HEK293 (cell line): ENCODE measurements at regions not wholly inside any gene's neighbourhood (a gene's known extent, or its start where the extent isn't known, plus 50 kb on each side); places are given as distances from the start of the nearest gene placed in this dataset.
"Not testable (repeated sequence)": the region's sequence is repeated elsewhere in the genome, so short reads cannot be mapped to it uniquely, and the experiment has no call there.

ENCODE experiments used
- CTCF ChIA-PET: fragments of 350-600 bp; formaldehyde crosslinking; extraction: SDS; loops from one replicate; lab custom pipeline; 2021; ENCODE audit warnings: antibody characterized with exemption; lab: Yijun Ruan, JAX
- POLR2A ChIA-PET: fragments of 300-600 bp; formaldehyde crosslinking; extraction: SDS; loops from one replicate; lab custom pipeline; 2020; ENCODE audit warnings: antibody characterized with exemption, inconsistent platforms; lab: Yijun Ruan, JAX
- H3K27ac ChIP-seq: fragments of 200-500 bp; sonication (Bioruptor generic); 2 replicates; pipeline ENCODE4 v1.5.1; 2014; ENCODE audit warnings: low read depth, low read length, control low read depth, inconsistent platforms; ENCODE audit errors: extremely low read depth
- H3K36me3 ChIP-seq, 2 experiments: fragments of 200-500 bp in 1 of 2; sonication (Bioruptor generic) in 1 of 2; 1 replicate in 1 of 2; 2 replicates in 1 of 2; pipeline ENCODE4 v1.5.1; 2014 to 2017; ENCODE audit warnings: inconsistent platforms in 2 of 2, low read length in 2 of 2; ENCODE audit not compliant: control insufficient read depth in 2 of 2, insufficient read depth in 1 of 2
- H3K4me1 ChIP-seq: fragments of 200-500 bp; sonication (Bioruptor generic); 2 replicates; pipeline ENCODE4 v1.5.1; 2014; ENCODE audit warnings: mild to moderate bottlenecking, low read length, inconsistent platforms; ENCODE audit not compliant: control insufficient read depth, insufficient read depth
- H3K4me3 ChIP-seq: 2 replicates; pipeline ENCODE4 v1.5.1; 2011; ENCODE audit warnings: low read depth, mild to moderate bottlenecking, control low read depth, low read length, moderate library complexity
- H3K9me3 ChIP-seq: fragments of 200-500 bp; sonication (Bioruptor generic); 2 replicates; pipeline ENCODE4 v1.5.1; 2014; ENCODE audit warnings: low read depth, low read length, inconsistent platforms; ENCODE audit not compliant: control insufficient read depth, insufficient read depth
- BCL11A ChIP-seq: fragments of 450-650 bp; formaldehyde crosslinking; IDR thresholded peaks from 2 replicates; pipeline ENCODE4 v1.5.1; 2016; ENCODE audit warnings: low read depth, missing biosample characterization, missing genetic modification characterization
- EGR2 ChIP-seq: fragments of 450-650 bp; formaldehyde crosslinking; IDR thresholded peaks from 2 replicates; pipeline ENCODE4 v1.5.1; 2016; ENCODE audit warnings: low read depth, missing biosample characterization, missing genetic modification characterization
- GLIS1 ChIP-seq: fragments of 450-650 bp; formaldehyde crosslinking; IDR thresholded peaks from 2 replicates; pipeline ENCODE4 v1.5.1; 2016; ENCODE audit warnings: missing biosample characterization, missing genetic modification characterization
- ZNF140 ChIP-seq: fragments of 450-650 bp; formaldehyde crosslinking; IDR thresholded peaks from 2 replicates; pipeline ENCODE4 v1.5.1; 2016; ENCODE audit warnings: missing biosample characterization, missing genetic modification characterization
- ZNF146 ChIP-seq: fragments of 450-650 bp; formaldehyde crosslinking; IDR thresholded peaks from 2 replicates; pipeline ENCODE4 v1.5.1; 2016; ENCODE audit warnings: missing biosample characterization, missing genetic modification characterization
- ZNF510 ChIP-seq: fragments of 450-650 bp; formaldehyde crosslinking; IDR thresholded peaks from 2 replicates; pipeline ENCODE4 v1.5.1; 2018; ENCODE audit warnings: mild to moderate bottlenecking, missing genetic modification characterization, missing biosample characterization; ENCODE audit not compliant: insufficient replicate concordance
- ZNF529 ChIP-seq: fragments of 450-650 bp; formaldehyde crosslinking; IDR thresholded peaks from 2 replicates; pipeline ENCODE4 v1.5.1; 2017; ENCODE audit warnings: missing genetic modification characterization, missing biosample characterization; ENCODE audit not compliant: insufficient replicate concordance
- ZNF623 ChIP-seq: fragments of 450-650 bp; formaldehyde crosslinking; IDR thresholded peaks from 2 replicates; pipeline ENCODE4 v1.5.1; 2016; ENCODE audit warnings: missing biosample characterization, missing genetic modification characterization
- TF ChIP-seq, protein P1 (sequence below): fragments of 450-650 bp; formaldehyde crosslinking; IDR thresholded peaks from 2 replicates; pipeline ENCODE4 v1.5.1; 2016; ENCODE audit warnings: missing biosample characterization, missing genetic modification characterization
- TF ChIP-seq, protein P2 (sequence below): fragments of 450-650 bp; formaldehyde crosslinking; IDR thresholded peaks from 2 replicates; pipeline ENCODE4 v1.5.1; 2017; ENCODE audit warnings: missing biosample characterization, missing genetic modification characterization

DNA sequence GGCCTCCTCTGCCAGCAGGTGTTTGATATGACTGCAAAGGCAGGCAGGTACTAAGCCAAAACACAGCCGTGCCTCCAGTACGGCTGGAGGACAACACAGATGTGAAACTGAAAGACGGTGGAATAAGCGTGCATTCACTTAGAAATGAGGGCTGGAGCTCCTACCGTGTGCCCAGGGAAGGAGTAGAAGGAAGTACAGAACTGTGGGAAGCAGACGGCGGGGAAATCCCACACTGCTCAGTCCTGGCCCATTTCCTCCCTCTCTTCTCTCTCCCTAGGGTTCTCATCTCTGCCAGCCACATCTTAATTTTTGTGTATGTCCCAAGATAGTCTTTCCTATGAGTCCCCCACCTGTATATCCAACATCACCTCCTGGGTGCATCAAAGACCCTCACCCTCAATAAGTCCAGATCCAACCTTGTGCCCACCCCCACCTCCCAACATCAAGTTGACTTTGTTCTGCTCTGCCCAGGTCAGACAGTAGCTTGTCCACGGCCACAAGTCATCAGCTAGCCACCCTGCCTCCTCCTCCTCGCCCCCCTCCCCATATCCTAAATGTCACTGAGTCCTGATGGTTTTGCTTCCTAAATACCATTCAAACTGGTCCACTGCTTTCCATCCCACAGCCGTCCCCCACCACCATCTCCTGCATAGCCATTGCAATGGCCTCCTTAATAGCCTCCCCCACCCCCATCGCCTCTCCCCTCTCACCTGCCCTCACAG lies 77.1 kb upstream of the RPL38 start (continued):
- TF ChIP-seq, protein P1, sequence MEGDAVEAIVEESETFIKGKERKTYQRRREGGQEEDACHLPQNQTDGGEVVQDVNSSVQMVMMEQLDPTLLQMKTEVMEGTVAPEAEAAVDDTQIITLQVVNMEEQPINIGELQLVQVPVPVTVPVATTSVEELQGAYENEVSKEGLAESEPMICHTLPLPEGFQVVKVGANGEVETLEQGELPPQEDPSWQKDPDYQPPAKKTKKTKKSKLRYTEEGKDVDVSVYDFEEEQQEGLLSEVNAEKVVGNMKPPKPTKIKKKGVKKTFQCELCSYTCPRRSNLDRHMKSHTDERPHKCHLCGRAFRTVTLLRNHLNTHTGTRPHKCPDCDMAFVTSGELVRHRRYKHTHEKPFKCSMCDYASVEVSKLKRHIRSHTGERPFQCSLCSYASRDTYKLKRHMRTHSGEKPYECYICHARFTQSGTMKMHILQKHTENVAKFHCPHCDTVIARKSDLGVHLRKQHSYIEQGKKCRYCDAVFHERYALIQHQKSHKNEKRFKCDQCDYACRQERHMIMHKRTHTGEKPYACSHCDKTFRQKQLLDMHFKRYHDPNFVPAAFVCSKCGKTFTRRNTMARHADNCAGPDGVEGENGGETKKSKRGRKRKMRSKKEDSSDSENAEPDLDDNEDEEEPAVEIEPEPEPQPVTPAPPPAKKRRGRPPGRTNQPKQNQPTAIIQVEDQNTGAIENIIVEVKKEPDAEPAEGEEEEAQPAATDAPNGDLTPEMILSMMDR, result no peak

DNA sequence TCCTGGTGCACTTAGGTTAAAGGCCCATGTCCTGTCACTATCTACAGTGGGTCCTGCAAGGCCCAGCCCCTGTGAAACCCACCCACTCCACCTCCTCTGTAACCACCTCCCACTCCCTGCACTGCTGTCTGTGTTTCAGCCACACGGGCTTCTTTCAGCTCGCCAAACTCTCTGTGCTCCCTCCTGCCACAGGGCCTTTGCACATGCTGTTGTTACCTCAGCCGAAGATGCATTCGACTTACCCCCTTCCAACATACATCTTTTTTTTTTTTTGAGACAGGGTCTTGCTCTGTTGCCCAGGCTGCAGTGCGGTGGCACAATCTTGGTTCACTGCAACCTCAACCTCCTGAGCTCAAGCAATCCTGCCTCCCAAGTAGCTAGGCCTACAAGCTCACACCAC lies 76.5 kb upstream of the RPL38 start:
- CTCF ChIA-PET, result interaction anchor here (0.6 to 1.2 kb wide), 3 partner anchors 11 to 810 kb away, joined by 3 to 5 read pairs (median 3); no protein-coding TSS in a partner anchor

DNA sequence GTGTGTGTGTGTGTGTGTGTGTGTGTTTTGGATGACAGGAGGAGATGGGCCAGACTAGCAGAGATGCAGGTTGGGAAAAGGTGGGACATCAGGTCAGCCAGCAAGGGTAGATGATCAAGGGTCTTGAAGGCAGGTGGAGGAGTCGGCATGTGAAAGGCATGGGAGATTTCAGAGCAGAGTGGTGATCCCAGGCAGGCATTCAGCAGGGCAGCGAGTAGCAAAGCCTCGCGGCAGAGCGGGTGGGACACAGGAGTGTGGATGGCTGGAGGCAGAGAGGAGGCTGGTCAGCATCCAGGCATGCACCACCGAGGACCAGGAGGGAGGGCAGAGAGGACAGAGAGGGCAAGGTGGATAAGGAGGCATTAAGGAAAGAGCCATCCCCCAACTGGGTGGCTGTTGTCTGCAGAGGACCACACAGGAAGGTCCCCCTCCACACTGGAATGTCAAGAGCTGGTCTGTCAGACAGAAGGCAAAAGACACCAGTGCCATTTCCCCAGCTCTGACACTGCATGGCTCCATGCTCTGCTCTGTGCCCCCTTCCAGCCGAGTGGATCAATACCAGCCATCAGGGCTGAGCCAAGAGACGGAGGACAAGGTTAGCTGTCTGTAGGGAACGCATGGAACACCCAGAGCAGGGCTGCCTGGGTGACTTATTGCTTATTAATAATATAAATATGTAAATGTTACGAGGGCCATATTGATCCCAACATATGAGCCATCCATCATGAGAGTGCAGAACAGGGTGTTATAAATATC lies 74.8 kb upstream of the RPL38 start:
- Histone ChIP-seq H3K4me3 (no peak overlapping the region), H3K27ac (no peak overlapping the region), H3K9me3 (no peaks in the 10 kb centered on the region), H3K4me1 (no peaks in the 10 kb centered on the region), H3K36me3 (no peaks in the 10 kb centered on the region)
- 0 out of 2 replicates have a peak, but pooled peaks have one; percentile 23 for TF ChIP-seq GLIS1
- TF ChIP-seq BCL11A (tag by site-specific recombination), result no peak
- TF ChIP-seq ZNF140 (tag by site-specific recombination), result no peak
- TF ChIP-seq, protein P2, sequence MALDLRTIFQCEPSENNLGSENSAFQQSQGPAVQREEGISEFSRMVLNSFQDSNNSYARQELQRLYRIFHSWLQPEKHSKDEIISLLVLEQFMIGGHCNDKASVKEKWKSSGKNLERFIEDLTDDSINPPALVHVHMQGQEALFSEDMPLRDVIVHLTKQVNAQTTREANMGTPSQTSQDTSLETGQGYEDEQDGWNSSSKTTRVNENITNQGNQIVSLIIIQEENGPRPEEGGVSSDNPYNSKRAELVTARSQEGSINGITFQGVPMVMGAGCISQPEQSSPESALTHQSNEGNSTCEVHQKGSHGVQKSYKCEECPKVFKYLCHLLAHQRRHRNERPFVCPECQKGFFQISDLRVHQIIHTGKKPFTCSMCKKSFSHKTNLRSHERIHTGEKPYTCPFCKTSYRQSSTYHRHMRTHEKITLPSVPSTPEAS (tag by site-specific recombination), result peak; percentile 3; the same call in 1 of the 2 replicates
- no peak for TF ChIP-seq ZNF529 (tag by site-specific recombination)
- CTCF ChIA-PET, result no interaction called here
- POLR2A ChIA-PET, result no interaction called here

More for the DNA sequence above, 76.5 kb upstream of the RPL38 start:
- Histone ChIP-seq H3K4me3 (no peak overlapping the region), H3K36me3 (no peaks in the 10 kb centered on the region), H3K9me3 (no peaks in the 10 kb centered on the region), H3K27ac (no peak overlapping the region), H3K4me1 (no peaks in the 10 kb centered on the region)
- POLR2A ChIA-PET, result interaction anchor here (0.6 kb wide), 2 partner anchors 10 to 53 kb away, joined by 3 to 4 read pairs; no protein-coding TSS in a partner anchor
- no peak for TF ChIP-seq ZNF146
- 0 out of 2 replicates have a peak, but pooled peaks have one; percentile 20 for TF ChIP-seq EGR2 (tag by site-specific recombination)
- peak; percentile 95 for TF ChIP-seq ZNF623 (tag by site-specific recombination)

DNA sequence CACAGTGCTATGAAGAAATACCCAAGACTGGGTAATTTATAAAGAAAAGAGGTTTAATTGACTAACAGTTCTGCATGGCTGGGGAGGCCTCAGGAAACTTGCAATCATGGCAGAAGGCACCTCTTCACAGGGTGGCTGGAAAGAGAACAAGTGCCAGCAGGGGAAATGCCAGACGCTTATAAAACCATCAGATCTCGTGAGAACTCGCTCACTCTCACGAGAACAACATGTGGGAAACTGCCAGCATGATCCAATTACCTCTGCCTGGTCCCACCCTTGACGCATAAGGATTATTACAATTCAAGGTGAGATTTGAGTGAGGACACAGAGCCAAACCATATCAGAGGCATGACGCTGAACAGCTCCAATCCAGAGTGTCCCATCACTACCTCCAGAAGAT lies 73.7 kb upstream of the RPL38 start:
- H3K9me3 ChIP-seq, POLR2A ChIA-PET, H3K4me1 ChIP-seq, H3K4me3 ChIP-seq, CTCF ChIA-PET, H3K36me3 ChIP-seq, H3K27ac ChIP-seq: not testable (repeated sequence)

DNA sequence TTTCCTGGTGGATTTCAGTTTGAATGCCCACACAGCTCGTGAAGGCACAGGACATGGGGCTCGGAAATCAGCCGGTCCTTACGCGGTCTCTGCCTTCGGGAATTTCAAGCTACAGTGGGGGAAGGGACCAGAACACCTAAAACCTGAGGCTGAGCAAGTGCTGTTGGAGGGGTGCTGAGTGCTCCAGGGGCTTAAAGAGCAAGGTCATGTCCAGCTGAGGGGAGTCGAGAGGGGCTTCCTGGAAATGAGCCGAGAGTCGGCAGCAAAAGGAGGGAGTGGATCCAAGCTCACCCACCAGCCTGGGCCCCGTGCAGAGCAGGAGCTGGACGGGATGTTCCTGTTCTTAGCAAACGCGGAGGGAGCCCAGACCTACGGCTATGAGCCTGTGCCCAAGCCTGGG lies 73.2 kb upstream of the RPL38 start:
- CTCF ChIA-PET, result no interaction called here
- Histone ChIP-seq H3K27ac (no peak overlapping the region), H3K9me3 (no peaks in the 10 kb centered on the region), H3K4me3 (no peak overlapping the region), H3K36me3 (no peaks in the 10 kb centered on the region), H3K4me1 (no peaks in the 10 kb centered on the region)
- POLR2A ChIA-PET, result no interaction called here
- TF ChIP-seq ZNF529 (tag by site-specific recombination) (no peak), ZNF510 (no peak)
